GM11168 (cell line): ENCODE measurements at regions not wholly inside any gene's neighbourhood (a gene's known extent, or its start where the extent isn't known, plus 50 kb on each side); places are given as distances from the start of the nearest gene placed in this dataset.

ENCODE experiments used
- in situ Hi-C: fragments of 300-500 bp; cut with MboI; formaldehyde crosslinking; loops from one replicate; pipeline ENCODE4 v1.12.0; 2022; ENCODE audit warnings: low sequenced_read_pairs; ENCODE audit not compliant: unreplicated experiment

- in situ Hi-C loops = no loop called here
Measured at GRCh38 chr2:21422050-21422449, 298.3 kb downstream of the TDRD15 start.

DNA sequence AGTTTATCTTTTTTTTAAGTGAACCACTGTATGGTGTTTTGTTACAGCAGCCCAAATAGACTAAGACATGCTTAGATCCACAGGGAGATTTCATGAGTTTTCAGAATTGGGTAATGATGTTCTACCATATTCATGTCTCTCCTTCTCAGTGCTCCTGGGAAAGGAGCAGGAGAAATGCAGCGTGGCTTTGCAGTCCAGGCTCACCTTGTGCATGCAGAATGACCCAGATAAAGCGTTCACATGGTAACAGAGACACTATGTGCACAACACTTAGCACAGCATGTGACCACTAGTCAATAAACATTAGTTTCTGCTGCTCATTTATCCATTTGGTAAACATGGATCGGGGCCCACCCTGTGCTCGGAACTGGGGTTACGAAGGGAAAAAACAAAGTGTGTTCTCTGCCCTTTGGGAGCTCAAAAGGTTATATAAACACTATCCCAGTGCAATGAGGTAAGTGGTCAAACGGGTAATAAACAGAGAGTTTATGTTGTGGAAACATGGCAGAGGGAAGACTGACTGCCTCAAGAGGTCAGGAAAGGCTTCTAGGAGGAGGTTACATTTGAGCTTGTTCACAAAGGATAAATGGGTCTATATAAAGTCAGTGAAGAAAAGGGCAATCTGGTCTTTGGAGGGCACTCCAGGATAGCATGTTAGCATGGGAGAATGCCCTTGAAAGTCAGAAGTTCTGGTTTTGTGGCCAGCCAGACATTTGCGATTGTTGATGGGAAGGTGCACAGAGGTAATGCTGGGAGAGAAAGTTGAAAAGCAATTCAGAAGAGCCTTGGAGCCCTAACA is 299.2 kb downstream of the TDRD15 start:
- in situ Hi-C loops = no loop called here

- in situ Hi-C loops = no loop called here
Measured at GRCh38 chr2:21423854-21424253, 300.1 kb downstream of the TDRD15 start.

GRCh38 chr2:21424375-21424774 is 300.6 kb downstream of the TDRD15 start:
- in situ Hi-C loops = no loop called here

- in situ Hi-C loops = no loop called here
Measured at GRCh38 chr2:21427606-21428005, 303.8 kb downstream of the TDRD15 start.

GRCh38 chr2:21428754-21429153 is 305.0 kb downstream of the TDRD15 start:
- in situ Hi-C loops = no loop called here

DNA sequence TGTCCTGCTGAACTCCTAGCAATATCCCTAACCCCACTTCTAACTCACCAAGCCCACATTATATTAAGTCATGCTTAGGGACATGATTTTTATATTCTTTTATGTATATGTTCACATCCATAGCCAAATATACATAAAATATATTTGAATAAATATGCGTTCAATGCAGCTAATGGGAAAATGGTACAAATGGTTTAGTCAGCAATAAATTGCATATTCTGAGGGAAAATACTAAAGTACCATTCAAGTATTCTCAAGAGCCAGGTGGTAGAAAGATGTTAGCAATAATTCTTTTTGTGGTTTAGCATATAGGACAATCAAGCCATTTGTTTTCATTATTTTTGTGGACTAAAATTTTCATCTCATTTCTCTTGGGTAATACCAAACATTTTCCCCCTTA is 306.0 kb downstream of the TDRD15 start:
- in situ Hi-C loops = no loop called here

GRCh38 chr2:21431078-21431477 is 307.3 kb downstream of the TDRD15 start:
- in situ Hi-C loops = no loop called here

GRCh38 chr2:21438949-21439348 is 315.2 kb downstream of the TDRD15 start:
- in situ Hi-C loops = no loop called here

DNA sequence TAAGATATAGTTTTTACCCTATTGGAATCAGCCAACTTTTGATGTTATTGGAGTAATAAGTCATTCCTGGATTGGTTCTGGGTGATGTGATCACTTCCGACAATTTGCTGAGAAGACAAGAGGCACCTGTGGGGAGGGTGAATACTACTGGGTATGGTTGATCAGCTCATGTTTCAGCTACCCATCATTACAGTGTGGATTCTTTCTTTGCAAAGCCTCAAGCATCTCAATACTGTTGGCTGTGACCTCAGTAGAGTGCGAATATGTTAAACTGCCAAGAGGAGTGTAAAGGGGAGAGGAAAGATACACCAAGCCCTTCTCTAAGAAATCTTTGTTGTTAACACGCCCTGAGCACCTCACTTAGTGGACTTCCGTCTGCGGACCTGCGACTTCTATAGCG is 317.7 kb downstream of the TDRD15 start:
- in situ Hi-C loops = no loop called here

DNA sequence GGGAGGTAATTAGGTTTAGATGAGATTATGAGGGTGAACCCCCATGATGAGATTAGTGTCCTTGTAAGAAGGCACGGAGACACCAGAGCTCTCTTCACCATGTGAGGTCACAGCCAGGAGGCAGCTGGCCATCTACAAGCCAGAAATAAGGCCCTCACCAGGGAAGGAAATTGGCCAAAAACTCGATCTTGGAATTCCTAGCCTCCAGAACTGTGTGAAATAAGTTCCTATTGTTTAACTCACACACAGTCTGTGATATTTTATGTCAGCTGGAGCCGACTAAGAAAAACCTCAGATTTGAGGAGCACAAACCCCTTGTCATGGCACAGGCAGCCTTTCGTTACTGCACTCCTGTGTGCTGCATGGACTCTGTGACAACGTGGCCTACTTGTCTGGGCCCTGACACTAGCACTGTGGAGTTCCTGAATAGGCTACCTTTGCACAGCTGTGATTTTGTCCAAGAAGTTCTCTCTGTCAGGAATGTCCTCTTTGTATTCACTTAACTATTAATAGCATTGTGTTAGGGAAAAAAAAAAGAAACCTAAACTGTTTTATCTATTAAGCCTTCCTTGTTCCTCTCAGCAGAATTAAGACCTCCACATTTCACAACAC is 319.8 kb downstream of the TDRD15 start:
- in situ Hi-C loops = no loop called here

- in situ Hi-C loops = no loop called here
Measured at GRCh38 chr2:21449881-21450280, 326.1 kb downstream of the TDRD15 start.

DNA sequence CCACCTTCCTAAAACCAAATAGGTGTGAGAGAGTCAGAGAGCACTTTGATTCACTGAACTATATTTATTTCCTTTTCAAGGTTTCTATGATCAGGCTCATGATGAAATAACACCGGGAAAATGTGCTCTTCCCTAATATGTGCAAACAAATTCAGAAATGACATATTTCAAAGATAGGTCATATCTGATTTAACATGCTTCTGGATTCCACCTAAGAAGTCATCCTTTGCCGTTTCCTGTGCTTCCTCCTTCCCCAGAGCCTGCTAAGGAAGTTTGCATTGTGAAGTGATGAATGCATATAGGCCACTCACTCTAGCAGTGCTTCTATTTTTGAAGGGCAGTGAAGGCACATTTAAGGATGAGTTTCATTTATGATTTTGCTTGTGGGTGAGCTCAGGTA is 327.6 kb downstream of the TDRD15 start:
- in situ Hi-C loops = no loop called here

GRCh38 chr2:21452263-21452662 is 328.5 kb downstream of the TDRD15 start:
- in situ Hi-C loops = no loop called here

GRCh38 chr2:21452678-21453077 is 328.9 kb downstream of the TDRD15 start:
- in situ Hi-C loops = no loop called here

- in situ Hi-C loops = no loop called here
Measured at GRCh38 chr2:21453723-21454450, 330.1 kb downstream of the TDRD15 start.

DNA sequence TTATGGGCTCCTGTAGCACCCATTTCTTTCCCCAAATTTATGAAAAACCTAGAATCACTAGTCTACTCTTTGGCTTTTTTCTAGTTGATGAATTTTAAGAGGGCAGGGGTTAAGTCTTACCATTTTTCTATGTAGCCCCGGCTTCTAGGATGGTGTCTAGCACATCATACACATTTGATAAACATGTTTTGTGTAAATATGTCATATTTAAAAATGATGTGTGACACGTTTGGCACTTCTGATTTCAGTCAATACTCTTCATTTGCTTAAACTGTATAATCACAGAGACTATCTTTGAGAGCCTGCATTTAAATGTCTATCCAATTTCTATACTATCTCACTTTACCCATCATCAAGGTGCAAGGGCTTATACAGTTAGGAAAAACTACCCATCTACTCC is 331.1 kb downstream of the TDRD15 start:
- in situ Hi-C loops = no loop called here

DNA sequence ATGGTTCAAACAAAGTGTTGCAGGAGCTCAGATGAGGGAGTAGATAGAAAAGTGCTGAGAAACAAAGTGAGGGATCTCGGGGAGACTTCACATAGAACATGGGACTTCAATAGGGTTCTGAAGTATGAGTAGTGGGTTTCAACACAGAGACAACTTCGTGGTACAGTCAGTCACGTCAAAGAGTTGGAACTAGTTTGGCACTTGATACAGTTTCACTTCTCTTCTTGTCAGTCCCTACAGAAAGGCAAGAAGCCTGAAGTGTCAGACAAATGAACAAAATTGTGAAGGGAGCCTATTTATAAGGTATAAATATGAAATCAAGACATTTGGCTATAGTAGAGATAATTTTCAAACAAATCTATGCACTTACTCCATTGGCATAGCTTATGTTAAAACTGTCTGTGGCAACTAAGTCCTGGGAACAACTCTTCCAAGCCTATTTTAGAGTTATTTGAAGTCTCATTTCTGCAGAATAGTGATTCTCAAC is 338.0 kb downstream of the TDRD15 start:
- in situ Hi-C loops = no loop called here

DNA sequence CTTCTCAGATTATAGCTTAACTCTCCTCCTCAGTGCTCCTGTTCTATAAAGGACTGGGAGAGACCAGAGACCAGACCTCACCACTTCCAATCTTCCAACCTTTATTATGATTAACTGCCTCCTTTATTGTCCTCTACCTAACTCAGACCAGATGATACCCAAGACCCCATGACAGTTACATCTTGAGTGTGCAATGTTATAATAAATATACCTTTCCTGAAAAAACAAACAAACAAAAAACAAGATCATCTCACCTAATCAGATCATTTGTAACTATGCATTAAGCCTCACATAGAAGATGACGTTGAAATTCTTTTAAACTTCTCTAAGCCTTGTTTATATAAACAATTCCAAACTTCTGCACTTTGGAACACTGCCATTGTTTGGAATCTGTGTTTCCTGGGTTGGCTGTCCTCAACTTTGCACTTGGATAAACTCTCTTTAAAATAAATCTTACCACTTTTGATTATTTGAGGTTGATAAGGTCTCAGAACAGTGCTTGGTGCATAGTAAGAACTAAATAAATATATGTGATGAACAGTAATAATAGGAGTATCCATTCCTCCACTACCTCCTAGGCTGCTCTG is 342.7 kb downstream of the TDRD15 start:
- in situ Hi-C loops = no loop called here

DNA sequence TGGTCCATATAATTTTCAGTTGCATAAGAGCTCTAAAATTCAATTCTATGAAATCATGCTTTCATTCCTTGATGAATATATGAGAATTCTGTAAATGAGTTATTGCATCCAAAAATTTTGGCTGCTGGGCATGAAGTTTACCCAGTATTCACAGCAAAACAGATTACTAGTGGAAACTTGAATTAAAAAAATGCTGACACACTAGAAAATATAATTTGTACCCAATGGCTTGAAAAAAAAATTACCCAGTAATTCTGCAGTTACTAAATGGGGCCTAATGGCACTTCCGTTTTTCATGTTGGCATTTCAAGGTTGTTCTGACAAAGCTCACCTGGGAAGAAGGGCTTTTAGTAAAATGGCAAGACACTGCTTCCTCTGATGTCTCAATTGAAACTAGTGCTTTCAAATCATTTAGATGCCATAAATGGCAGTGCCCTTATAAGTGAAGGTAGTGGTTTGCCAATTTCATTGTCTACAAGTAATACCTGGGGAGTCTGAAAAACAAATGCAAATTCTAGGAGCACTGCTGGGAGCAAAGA is 343.6 kb downstream of the TDRD15 start:
- in situ Hi-C loops = no loop called here

- in situ Hi-C loops = no loop called here
Measured at GRCh38 chr2:21467910-21468309, 344.1 kb downstream of the TDRD15 start.
